Osteoblast (primary cell): ENCODE measurements at regions not wholly inside any gene's neighbourhood (a gene's known extent, or its start where the extent isn't known, plus 50 kb on each side); places are given as distances from the start of the nearest gene placed in this dataset.

Experiments
- DNase-seq: peaks from one replicate; pipeline ENCODE4 v3.0.0; 2011; ENCODE audit warnings: low spot score, mixed read lengths; ENCODE audit not compliant: insufficient read length; ENCODE audit errors: missing footprints
- H2AFZ ChIP-seq: 2 replicates; pipeline ENCODE4 v1.6.0; 2011; ENCODE audit warnings: mild to moderate bottlenecking, low read length
- H3K27ac ChIP-seq: 2 replicates; pipeline ENCODE4 v1.5.1; 2011; ENCODE audit warnings: mild to moderate bottlenecking, low read depth, low read length, moderate library complexity
- H3K27me3 ChIP-seq: 2 replicates; pipeline ENCODE4 v1.6.0; 2012; ENCODE audit warnings: mild to moderate bottlenecking, control low read depth, inconsistent platforms, low read length, moderate library complexity; ENCODE audit not compliant: insufficient read depth
- H3K36me3 ChIP-seq: 2 replicates; pipeline ENCODE4 v1.5.1; 2011; ENCODE audit warnings: mild to moderate bottlenecking, low read length, control low read depth, moderate library complexity; ENCODE audit not compliant: insufficient read depth
- H3K4me1 ChIP-seq: 2 replicates; pipeline ENCODE4 v1.5.1; 2011; ENCODE audit warnings: mild to moderate bottlenecking, low read length, control low read depth, moderate library complexity; ENCODE audit not compliant: insufficient read depth
- H3K4me2 ChIP-seq: 2 replicates; pipeline ENCODE4 v1.6.0; 2011; ENCODE audit warnings: mild to moderate bottlenecking, low read length; ENCODE audit not compliant: insufficient read depth
- H3K4me3 ChIP-seq: fragments of 200-600 bp; sonication (generic); 3 replicates; pipeline ENCODE4 v1.5.1; 2012; ENCODE audit warnings: mild to moderate bottlenecking, low read length, inconsistent platforms; ENCODE audit not compliant: insufficient read depth
- H3K79me2 ChIP-seq: 2 replicates; pipeline ENCODE4 v1.6.0; 2012; ENCODE audit warnings: mild to moderate bottlenecking, low read length, control low read depth, inconsistent platforms; ENCODE audit not compliant: insufficient read depth
- H3K9me3 ChIP-seq: 2 replicates; pipeline ENCODE4 v1.5.1; 2011; ENCODE audit warnings: low read depth, low read length, control low read depth
- H4K20me1 ChIP-seq: 2 replicates; pipeline ENCODE4 v1.6.0; 2012; ENCODE audit warnings: mild to moderate bottlenecking, low read length, control low read depth; ENCODE audit not compliant: insufficient read depth
- TF ChIP-seq, protein P1 (sequence below): IDR thresholded peaks from 2 replicates; pipeline ENCODE4 v1.5.1; 2011; ENCODE audit warnings: mild to moderate bottlenecking, low read depth, low read length, moderate library complexity; ENCODE audit errors: extremely low read depth

DNA sequence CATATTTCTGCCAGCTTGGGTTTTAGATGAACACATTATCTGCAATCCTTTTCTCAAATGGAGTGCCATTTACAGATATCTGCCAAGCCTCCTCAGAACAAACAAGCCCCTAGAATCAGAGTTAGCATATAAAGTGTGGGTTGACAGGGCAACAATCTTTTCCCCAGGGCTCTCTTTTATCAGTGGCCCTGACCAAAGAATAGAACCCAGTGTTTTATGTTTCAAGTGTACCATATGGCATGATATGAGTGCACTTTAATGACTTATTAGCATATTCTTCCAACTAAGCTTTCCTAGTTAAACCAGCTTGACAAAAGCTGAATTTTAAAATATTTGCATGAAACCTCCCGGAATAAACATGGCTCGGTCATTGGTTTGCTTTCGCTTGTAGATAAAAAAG, 57.3 kb downstream of the EVX1 start:
- Histone ChIP-seq H3K9me3 (no peaks in the 10 kb centered on the region), H3K4me2 (no peak overlapping the region), H3K4me1 (peaks cover 4% of the 10 kb centered on the region), H3K27me3 (peaks cover 10% of the 10 kb centered on the region), H2AFZ (no peak overlapping the region), H3K27ac (no peak overlapping the region), H3K4me3 (no peak overlapping the region), H3K36me3 (no peaks in the 10 kb centered on the region), H4K20me1 (no peaks in the 10 kb centered on the region), H3K79me2 (no peaks in the 10 kb centered on the region)
- TF ChIP-seq, protein P1, sequence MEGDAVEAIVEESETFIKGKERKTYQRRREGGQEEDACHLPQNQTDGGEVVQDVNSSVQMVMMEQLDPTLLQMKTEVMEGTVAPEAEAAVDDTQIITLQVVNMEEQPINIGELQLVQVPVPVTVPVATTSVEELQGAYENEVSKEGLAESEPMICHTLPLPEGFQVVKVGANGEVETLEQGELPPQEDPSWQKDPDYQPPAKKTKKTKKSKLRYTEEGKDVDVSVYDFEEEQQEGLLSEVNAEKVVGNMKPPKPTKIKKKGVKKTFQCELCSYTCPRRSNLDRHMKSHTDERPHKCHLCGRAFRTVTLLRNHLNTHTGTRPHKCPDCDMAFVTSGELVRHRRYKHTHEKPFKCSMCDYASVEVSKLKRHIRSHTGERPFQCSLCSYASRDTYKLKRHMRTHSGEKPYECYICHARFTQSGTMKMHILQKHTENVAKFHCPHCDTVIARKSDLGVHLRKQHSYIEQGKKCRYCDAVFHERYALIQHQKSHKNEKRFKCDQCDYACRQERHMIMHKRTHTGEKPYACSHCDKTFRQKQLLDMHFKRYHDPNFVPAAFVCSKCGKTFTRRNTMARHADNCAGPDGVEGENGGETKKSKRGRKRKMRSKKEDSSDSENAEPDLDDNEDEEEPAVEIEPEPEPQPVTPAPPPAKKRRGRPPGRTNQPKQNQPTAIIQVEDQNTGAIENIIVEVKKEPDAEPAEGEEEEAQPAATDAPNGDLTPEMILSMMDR = no peak
- no peak for DNase-seq

DNA sequence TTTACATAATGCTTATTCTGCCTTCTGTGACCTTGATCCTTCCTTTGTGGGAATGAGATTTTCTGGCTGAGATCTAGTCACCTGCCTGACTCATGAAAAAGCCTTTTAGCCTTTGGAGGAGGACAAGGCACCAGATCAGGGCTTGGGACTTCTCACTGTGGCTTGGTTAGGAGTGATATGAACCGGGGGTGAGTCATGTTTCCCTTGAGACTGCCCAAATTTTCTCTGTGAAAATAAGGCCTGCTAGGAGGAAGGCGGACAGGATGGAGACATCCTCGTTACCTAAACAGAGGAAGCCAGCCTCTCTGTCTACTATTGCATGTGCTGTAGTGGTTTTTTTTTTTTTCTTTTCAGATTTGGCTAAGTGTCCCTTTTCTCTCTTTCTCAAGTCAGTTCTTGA, 57.8 kb downstream of the EVX1 start:
- Histone ChIP-seq H3K4me3 (no peak overlapping the region), H3K9me3 (no peaks in the 10 kb centered on the region), H3K4me2 (no peak overlapping the region), H3K27me3 (peaks cover 5% of the 10 kb centered on the region), H3K4me1 (peaks cover 4% of the 10 kb centered on the region), H4K20me1 (no peaks in the 10 kb centered on the region), H2AFZ (no peak overlapping the region), H3K79me2 (no peaks in the 10 kb centered on the region), H3K36me3 (no peaks in the 10 kb centered on the region), H3K27ac (no peak overlapping the region)
- peak; percentile 62 for DNase-seq
- TF ChIP-seq, protein P1 = no peak

DNA sequence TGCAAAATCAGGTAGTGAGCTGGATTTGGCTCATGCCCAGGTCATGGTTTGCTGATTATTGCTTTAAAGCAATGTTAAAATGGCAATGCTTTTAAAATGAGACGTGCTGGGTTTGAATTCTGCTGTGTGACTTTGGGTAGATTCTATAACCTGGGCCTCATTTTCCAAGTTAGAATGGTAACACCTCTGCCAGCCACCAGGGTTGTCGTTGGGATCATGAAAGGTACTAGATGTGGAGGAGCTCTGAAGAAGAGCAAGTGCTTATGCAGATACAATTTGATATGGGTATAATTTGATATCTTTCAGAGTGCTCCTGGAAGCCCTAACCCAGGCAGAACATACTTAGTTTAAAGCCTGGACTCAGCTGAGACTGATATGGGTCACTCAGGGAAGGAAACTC, 60.0 kb downstream of the EVX1 start:
- H2AFZ ChIP-seq = no peak overlapping the region
- H3K4me1 ChIP-seq = peaks cover 4% of the 10 kb centered on the region
- TF ChIP-seq, protein P1 = no peak
- no peak overlapping the region for H3K4me3 ChIP-seq
- no peaks in the 10 kb centered on the region for H3K79me2 ChIP-seq
- no peak overlapping the region for H3K27ac ChIP-seq
- no peaks in the 10 kb centered on the region for H3K36me3 ChIP-seq
- H3K4me2 ChIP-seq = no peak overlapping the region
- H3K27me3 ChIP-seq = peaks cover 4% of the 10 kb centered on the region
- DNase-seq = no peak
- no peaks in the 10 kb centered on the region for H3K9me3 ChIP-seq
- H4K20me1 ChIP-seq = no peaks in the 10 kb centered on the region

DNA sequence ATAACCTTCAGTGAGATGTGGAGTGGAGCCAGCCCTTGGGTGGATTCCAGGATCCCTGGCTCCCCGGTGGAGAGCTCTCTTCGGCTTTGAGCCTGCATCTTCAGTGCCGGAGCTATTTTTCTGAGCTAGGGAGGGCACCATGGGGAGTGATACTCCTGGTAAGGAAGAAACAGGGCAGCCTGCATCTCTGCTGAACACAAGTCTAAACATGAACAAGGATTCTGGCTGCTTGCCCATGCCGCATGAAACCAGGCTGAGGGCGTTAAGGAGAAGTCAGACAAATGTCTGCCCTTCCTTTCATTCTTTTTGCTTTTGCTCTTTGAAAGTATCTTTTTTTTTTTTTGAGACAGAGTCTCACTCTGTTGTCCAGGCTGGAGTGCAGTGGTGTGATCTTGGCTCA, 60.4 kb downstream of the EVX1 start:
- Histone ChIP-seq H3K27me3 (peaks cover 4% of the 10 kb centered on the region), H2AFZ (no peak overlapping the region), H4K20me1 (no peaks in the 10 kb centered on the region), H3K4me1 (peaks cover 4% of the 10 kb centered on the region), H3K9me3 (no peaks in the 10 kb centered on the region), H3K4me2 (no peak overlapping the region), H3K36me3 (no peaks in the 10 kb centered on the region), H3K79me2 (no peaks in the 10 kb centered on the region), H3K27ac (no peak overlapping the region), H3K4me3 (no peak overlapping the region)
- DNase-seq = no peak
- TF ChIP-seq, protein P1 = no peak
